Psoas muscle (tissue), 7 donors: ENCODE measurements at regions not wholly inside any gene's neighbourhood (a gene's known extent, or its start where the extent isn't known, plus 50 kb on each side); places are given as distances from the start of the nearest gene placed in this dataset.

Experiments
- ATAC-seq, 4 donors: fragments of 200-7000 bp; cut with Tn5 transposase; one replicate each; pipeline ENCODE4 v1.9.1; 2020; ENCODE audit warnings: moderate library complexity in 3 of 4, mild to moderate bottlenecking in 2 of 4
- DNase-seq, 2 donors: peaks; one replicate each; pipeline ENCODE4 v3.0.0-alpha.2; 2020
- H3K27ac ChIP-seq: fragments of 200-600 bp; one replicate; pipeline ENCODE4 v1.8.0; 2022
- H3K27me3 ChIP-seq, 3 donors: fragments of 200-600 bp in 1 of 3; one replicate each; pipeline versions ENCODE4 v1.6.1 to v1.8.0; 2013 to 2022; ENCODE audit warnings: low read length in 2 of 3, mild to moderate bottlenecking in 2 of 3, moderate library complexity in 1 of 3; ENCODE audit not compliant: insufficient read depth in 3 of 3
- H3K36me3 ChIP-seq, 2 donors: fragments of 200-600 bp in 1 of 2; one replicate each; pipeline versions ENCODE4 v1.6.1 to v1.8.0; 2013 to 2022; ENCODE audit warnings: low read depth in 1 of 2, mild to moderate bottlenecking in 1 of 2, moderate library complexity in 1 of 2; ENCODE audit not compliant: insufficient read depth in 1 of 2
- H3K4me1 ChIP-seq: fragments of 200-600 bp; one replicate; pipeline ENCODE4 v1.8.0; 2022
- H3K4me3 ChIP-seq: fragments of 200-600 bp; one replicate; pipeline ENCODE4 v1.8.0; 2022; ENCODE audit warnings: mild to moderate bottlenecking
- H3K9me3 ChIP-seq: fragments of 200-600 bp; one replicate; pipeline ENCODE4 v1.8.0; 2022
- CTCF ChIP-seq: fragments of 200-600 bp; IDR thresholded peaks from one replicate; pipeline ENCODE4 v1.8.0; 2022; ENCODE audit warnings: antibody characterized with exemption
- WGBS, 3 donors: extraction: QIAGEN DNeasy Blood & Tissue Kit; methylation state at CpG; one replicate each; pipeline versions ENCODE4 v1.1.6 to v1.1.7; 2013; 5-methylcytosine and 5-hydroxymethylcytosine counted together
- intact Hi-C, 2 donors: fragments of 100-400 bp; cut with DNase I; formaldehyde crosslinking; loops; one replicate each; pipeline versions ENCODE4 v1.11.0 to v1.14.2; 2022
- donor health status: healthy with polysubstance abuse.
- donor health status: DM: no; HTN: no; CAD: no; lungs with moderate emphysema.
- donor health status: Bipolar disorder and iron deficiency.
- donor health status: healthy.
- donor health status: DM: yes; HTN: yes; CAD: no.
- donor health status: DM: no; HTN: no; CAD: no.
- donor health status: DM: yes; HTN: yes; CAD: no.

DNA sequence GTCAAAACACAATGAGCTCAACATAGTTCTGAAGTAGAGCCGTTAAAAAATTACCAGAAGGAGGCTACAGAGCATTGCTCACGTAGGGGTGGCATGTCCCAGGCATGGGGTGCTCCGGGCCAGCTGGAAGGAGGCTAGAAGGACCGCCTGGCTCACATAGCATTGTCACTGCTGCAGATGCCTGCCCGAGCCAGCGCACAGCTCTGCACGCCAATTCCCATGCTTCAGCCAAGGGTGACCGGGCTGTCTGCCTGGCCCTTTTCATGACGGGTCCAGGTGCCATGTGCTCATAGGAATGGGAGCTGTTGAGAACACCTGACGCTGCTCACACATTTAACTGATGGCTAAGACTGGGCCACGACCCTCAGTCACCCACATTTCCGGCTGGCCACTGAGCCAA lies 228.9 kb upstream of the FOXF1 start:
- no peak for TF ChIP-seq CTCF
- ATAC-seq: no peak
- Histone ChIP-seq H3K27me3 (peaks cover 0 to 28% (median 6%) of the 10 kb centered on the region in 3 donors), H3K4me1 (no peaks in the 10 kb centered on the region), H3K9me3 (no peaks in the 10 kb centered on the region), H3K27ac (no peak overlapping the region), H3K36me3 (no peaks in the 10 kb centered on the region), H3K4me3 (no peak overlapping the region)
- WGBS, 3 donors: 39 to 47% (median 42%) methylated on average over 12 of the region's 12 CpGs
- intact Hi-C loops: no loop called here
- DNase-seq: no peak

DNA sequence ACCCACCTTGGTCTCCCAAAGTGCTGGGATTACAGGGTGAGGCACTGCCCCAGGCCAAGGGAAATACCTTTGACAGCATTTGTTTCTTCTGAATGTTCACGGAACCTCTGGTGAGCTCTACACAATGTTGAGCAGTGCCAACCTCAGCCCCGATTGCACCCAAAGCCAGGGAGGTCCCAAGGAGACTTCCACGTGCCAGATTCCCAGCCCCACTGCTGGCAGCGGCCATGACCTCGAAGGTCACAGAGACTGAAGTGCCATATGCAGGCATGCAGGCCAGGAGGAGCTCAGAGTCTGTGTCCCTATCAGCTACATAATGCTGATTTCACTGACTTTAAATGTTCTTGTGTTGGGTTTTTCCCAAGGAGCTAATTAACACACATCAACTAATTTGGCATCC lies 226.4 kb upstream of the FOXF1 start:
- no peaks in the 10 kb centered on the region for H3K36me3 ChIP-seq
- DNase-seq: no peak
- H3K4me1 ChIP-seq: no peaks in the 10 kb centered on the region
- H3K9me3 ChIP-seq: no peaks in the 10 kb centered on the region
- intact Hi-C loops: no loop called here
- H3K4me3 ChIP-seq: no peak overlapping the region
- ATAC-seq: no peak
- TF ChIP-seq CTCF: no peak
- no peak overlapping the region for H3K27ac ChIP-seq
- WGBS, 3 donors: 52 to 63% (median 54%) methylated on average over 5 of the region's 5 CpGs
- H3K27me3 ChIP-seq: peaks cover 0 to 51% (median 20%) of the 10 kb centered on the region in 3 donors

- no peak for TF ChIP-seq CTCF
- Histone ChIP-seq H3K36me3 (no peaks in the 10 kb centered on the region), H3K4me3 (no peak overlapping the region), H3K4me1 (no peaks in the 10 kb centered on the region), H3K27me3 (peaks cover 0 to 64% (median 25%) of the 10 kb centered on the region in 3 donors), H3K9me3 (no peaks in the 10 kb centered on the region), H3K27ac (no peak overlapping the region)
- 9 to 18% (median 17%) methylated on average over 6 of the region's 6 CpGs for WGBS, 3 donors
- DNase-seq: no peak
- ATAC-seq: no peak
- intact Hi-C loops: no loop called here
Observed at GRCh38 chr16:86285421-86285820, 224.9 kb upstream of the FOXF1 start.

- peaks cover 2 to 72% (median 25%) of the 10 kb centered on the region in 3 donors for H3K27me3 ChIP-seq
Observed at GRCh38 chr16:86285938-86286921, 224.1 kb upstream of the FOXF1 start.

More at GRCh38 chr16:86285938-86286921, 224.1 kb upstream of the FOXF1 start:
- WGBS, 3 donors: 3 to 4% (median 4%) methylated on average over 45 to 55 of the region's 55 CpGs
- Histone ChIP-seq H3K36me3 (no peaks in the 10 kb centered on the region), H3K4me3 (no peak overlapping the region), H3K27ac (no peak overlapping the region), H3K4me1 (no peaks in the 10 kb centered on the region), H3K9me3 (no peaks in the 10 kb centered on the region)
- ATAC-seq (no peak), DNase-seq (no peak)
- intact Hi-C loops: no loop called here
- no peak for TF ChIP-seq CTCF
